ENCODE measurements at regions not wholly inside any gene's neighbourhood (a gene's known extent, or its start where the extent isn't known, plus 50 kb on each side); places are given as distances from the start of the nearest gene placed in this dataset.
A peak's percentile ranks its signal among the peaks of the same experiment; 100 is the strongest.
"Not testable (repeated sequence)": the region's sequence is repeated elsewhere in the genome, so short reads cannot be mapped to it uniquely, and the experiment has no call there.

GRCh38 chr5:87182649-87183048 lies 85.0 kb upstream of the RASA1 start:
- DNase-seq (ENCODE audit: low read depth in 4 of 4, low spot score in 2 of 4): no peak

GRCh38 chr5:87183896-87184295 lies 83.8 kb upstream of the RASA1 start:
- DNase-seq (ENCODE audit: low read depth in 4 of 4, low spot score in 2 of 4): no peak

GRCh38 chr5:87184605-87185004 lies 83.1 kb upstream of the RASA1 start:
- DNase-seq (ENCODE audit: low read depth in 4 of 4, low spot score in 2 of 4): no peak

- DNase-seq (ENCODE audit: low read depth in 4 of 4, low spot score in 2 of 4): no peak
These were observed 81.8 kb upstream of the RASA1 start for GRCh38 chr5:87185838-87186237.

GRCh38 chr5:87188391-87188790 lies 79.3 kb upstream of the RASA1 start:
- DNase-seq (ENCODE audit: low read depth in 4 of 4, low spot score in 2 of 4): no peak

- DNase-seq (ENCODE audit: low read depth in 4 of 4, low spot score in 2 of 4): no peak
These were observed 77.6 kb upstream of the RASA1 start for GRCh38 chr5:87190041-87190440.

GRCh38 chr5:87190687-87191086 lies 77.0 kb upstream of the RASA1 start:
- no peak for DNase-seq (ENCODE audit: low read depth in 4 of 4, low spot score in 2 of 4)

GRCh38 chr5:87191645-87192044 lies 76.0 kb upstream of the RASA1 start:
- DNase-seq (ENCODE audit: low read depth in 4 of 4, low spot score in 2 of 4): no peak

GRCh38 chr5:87195104-87195591 lies 72.5 kb upstream of the RASA1 start:
- DNase-seq (ENCODE audit: low read depth in 4 of 4, low spot score in 2 of 4): no peak

- DNase-seq (ENCODE audit: low read depth in 4 of 4, low spot score in 2 of 4): no peak
These were observed 72.1 kb upstream of the RASA1 start for GRCh38 chr5:87195616-87196015.

GRCh38 chr5:87198010-87198409 lies 69.7 kb upstream of the RASA1 start:
- no peak for DNase-seq (ENCODE audit: low read depth in 4 of 4, low spot score in 2 of 4)

- DNase-seq (ENCODE audit: low read depth in 4 of 4, low spot score in 2 of 4): not testable (repeated sequence)
These were observed 68.4 kb upstream of the RASA1 start for GRCh38 chr5:87199246-87199645.

- DNase-seq (ENCODE audit: low read depth in 4 of 4, low spot score in 2 of 4): not testable (repeated sequence)
These were observed 68.0 kb upstream of the RASA1 start for GRCh38 chr5:87199704-87200103.

- DNase-seq (ENCODE audit: low read depth in 4 of 4, low spot score in 2 of 4): no peak
These were observed 57.6 kb upstream of the RASA1 start for GRCh38 chr5:87210076-87210475.

- peak in 2 of 4 donors; percentile 5 to 27 for DNase-seq (ENCODE audit: low read depth in 4 of 4, low spot score in 2 of 4)
These were observed 56.9 kb upstream of the RASA1 start for GRCh38 chr5:87210743-87211142.

- DNase-seq (ENCODE audit: low read depth in 4 of 4, low spot score in 2 of 4): no peak
These were observed 56.0 kb upstream of the RASA1 start for GRCh38 chr5:87211676-87212075.

- DNase-seq (ENCODE audit: low read depth in 4 of 4, low spot score in 2 of 4): not testable (repeated sequence)
These were observed 55.5 kb upstream of the RASA1 start for GRCh38 chr5:87212183-87212582.

GRCh38 chr5:87217480-87217879 lies 50.2 kb upstream of the RASA1 start:
- DNase-seq (ENCODE audit: low read depth in 4 of 4, low spot score in 2 of 4): not testable (repeated sequence)
